K562 (cell line): ENCODE measurements at regions not wholly inside any gene's neighbourhood (a gene's known extent, or its start where the extent isn't known, plus 50 kb on each side); places are given as distances from the start of the nearest gene placed in this dataset.

ENCODE experiments used
- ATAC-seq: fragments of 200-7000 bp; cut with Tn5 transposase; 3 replicates; pipeline ENCODE4 v1.9.1; 2020; ENCODE audit warnings: moderate library complexity
- BruUV-seq: library from RNA; stranded (reverse); fragments of 400-500 nt; replicated peaks from 2 replicates; lab custom pipeline; 2021; lab: Mats Ljungman, UMichigan
- CTCF ChIA-PET: fragments of 300-600 bp; formaldehyde crosslinking; extraction: SDS; loops from one replicate; lab custom pipeline; 2021; ENCODE audit warnings: low intra/inter-chr PET ratio; lab: Yijun Ruan, JAX
- POLR2A ChIA-PET: fragments of 300-600, 350-650 bp; sonication (Branson Sonifier 250); formaldehyde crosslinking; extraction: SDS; loops from one replicate; lab custom pipeline; 2021; ENCODE audit warnings: antibody characterized with exemption, inconsistent platforms; lab: Yijun Ruan, JAX
- DNase-seq, 4 experiments: peaks; one replicate each; pipeline versions ENCODE4 v3.0.0 to v3.0.0-alpha.2; 2011 to 2018; ENCODE audit warnings: low spot score in 3 of 4, mixed read lengths in 3 of 4; ENCODE audit errors: extremely low read depth in 1 of 4
- FAIRE-seq: peaks from 2 replicates; lab custom pipeline; 2011; peaks lifted over from hg19 to GRCh38; lab: Jason Lieb, UNC
- H2AFZ ChIP-seq: 2 replicates; pipeline ENCODE4 v1.6.0; 2011; ENCODE audit warnings: low read depth, low read length, control low read depth, inconsistent platforms
- H3K27ac ChIP-seq: fragments of 200-600 bp; 3 replicates; pipeline ENCODE4 v1.8.0; 2011; ENCODE audit warnings: low read depth, mild to moderate bottlenecking, control low read depth, inconsistent platforms, low read length, moderate library complexity, mixed read lengths; ENCODE audit errors: extremely low read depth
- H3K27me3 ChIP-seq, 2 experiments: fragments of 300-600 bp in 1 of 2; 2 replicates in 1 of 2; 3 replicates in 1 of 2; pipeline versions ENCODE4 v1.6.0 to v1.8.0; 2011; ENCODE audit warnings: inconsistent platforms in 2 of 2, low read length in 2 of 2, mild to moderate bottlenecking in 1 of 2, mixed read lengths in 1 of 2, moderate library complexity in 1 of 2; ENCODE audit not compliant: control insufficient read depth in 2 of 2, insufficient read depth in 2 of 2
- H3K36me3 ChIP-seq: fragments of 300-600 bp; 3 replicates; pipeline ENCODE4 v1.8.0; 2011; ENCODE audit warnings: mild to moderate bottlenecking, low read length, inconsistent platforms; ENCODE audit not compliant: control insufficient read depth, insufficient read depth
- H3K4me1 ChIP-seq, 2 experiments: fragments of 200-600 bp in 1 of 2; replicated peaks in 1 of 2; 2 replicates in 1 of 2; 3 replicates in 1 of 2; pipeline versions ENCODE4 v1.5.1 to v1.8.0; 2011; ENCODE audit warnings: inconsistent platforms in 2 of 2, low read length in 2 of 2, mild to moderate bottlenecking in 1 of 2, mixed read lengths in 1 of 2, moderate library complexity in 1 of 2; ENCODE audit not compliant: control insufficient read depth in 2 of 2, insufficient read depth in 2 of 2
- H3K4me2 ChIP-seq: 2 replicates; pipeline ENCODE4 v1.6.1; 2011; ENCODE audit warnings: low read length, control low read depth, inconsistent platforms, mixed read lengths; ENCODE audit not compliant: insufficient read depth
- H3K4me3 ChIP-seq: fragments of 200-600 bp; sonication (generic), shearing (Covaris generic); 2 replicates; pipeline ENCODE4 v1.5.1; 2016; ENCODE audit warnings: control low read depth, inconsistent platforms
- H3K79me2 ChIP-seq: fragments of 200-600 bp; 3 replicates; pipeline ENCODE4 v1.8.0; 2011; ENCODE audit warnings: low read length, inconsistent platforms; ENCODE audit not compliant: control insufficient read depth, insufficient read depth
- H3K9ac ChIP-seq, 2 experiments: 2 replicates each; pipeline versions ENCODE4 v1.6.0 to v1.6.1; 2011; ENCODE audit warnings: low read depth in 2 of 2, low read length in 2 of 2, control low read depth in 1 of 2, inconsistent platforms in 1 of 2, mild to moderate bottlenecking in 1 of 2, mixed read lengths in 1 of 2; ENCODE audit not compliant: insufficient read depth in 1 of 2
- H3K9me1 ChIP-seq: one replicate; pipeline ENCODE4 v1.6.0; 2011; ENCODE audit warnings: inconsistent platforms, mild to moderate bottlenecking, low read length, moderate library complexity; ENCODE audit not compliant: control insufficient read depth, insufficient read depth
- H3K9me3 ChIP-seq: replicated peaks from 2 replicates; pipeline ENCODE4 v1.5.1; 2011; ENCODE audit warnings: low read depth, low read length, inconsistent platforms; ENCODE audit not compliant: control insufficient read depth, insufficient read depth
- H4K20me1 ChIP-seq: replicated peaks from 2 replicates; pipeline ENCODE4 v1.6.1; 2011; ENCODE audit warnings: low read length, inconsistent platforms, mixed read lengths; ENCODE audit not compliant: control insufficient read depth, insufficient read depth
- ADNP ChIP-seq: fragments of 200-800 bp; sonication (Bioruptor generic); IDR thresholded peaks from 2 replicates; pipeline ENCODE4 v1.6.1; 2016; ENCODE audit warnings: missing genetic modification characterization, missing compliant biosample characterization
- FUS ChIP-seq: fragments of 200-400 bp; formaldehyde crosslinking; optimal IDR thresholded peaks from 2 replicates; pipeline ENCODE3; 2017; ENCODE audit warnings: low read depth, low read length
- GABPB2 ChIP-seq: fragments of 250-450 bp; sonication (Bioruptor Pico); conservative IDR thresholded peaks from 2 replicates; pipeline ENCODE4 v1.5.1; 2021; ENCODE audit warnings: mild to moderate bottlenecking
- KAT2B ChIP-seq: IDR thresholded peaks from one replicate; pipeline ENCODE4 v1.6.1; 2012; ENCODE audit warnings: low read depth, mild to moderate bottlenecking, control low read depth, inconsistent platforms, low read length, moderate library complexity
- KDM4B ChIP-seq, 2 experiments: fragments of 450-650 bp in 1 of 2; sonication (generic) in 1 of 2; IDR thresholded peaks; 2 replicates each; pipeline ENCODE4 v1.6.1; 2016 to 2017; ENCODE audit warnings: borderline replicate concordance in 2 of 2, antibody characterized with exemption in 1 of 2, low read depth in 1 of 2, mild to moderate bottlenecking in 1 of 2
- MECOM ChIP-seq: fragments of 250-450 bp; sonication (Bioruptor Pico); IDR thresholded peaks from 2 replicates; pipeline ENCODE4 v1.8.0; 2022; ENCODE audit warnings: inconsistent platforms
- MXI1 ChIP-seq: IDR thresholded peaks from 2 replicates; pipeline ENCODE4 v1.6.1; 2011; ENCODE audit warnings: low read depth, mild to moderate bottlenecking, improper control_type of control experiment, low read length
- NFYB ChIP-seq: IDR thresholded peaks from 2 replicates; pipeline ENCODE4 v1.6.1; 2011; ENCODE audit warnings: mild to moderate bottlenecking, moderate library complexity; ENCODE audit not compliant: insufficient read length; ENCODE audit errors: extremely low read depth
- POLR2AphosphoS5 ChIP-seq: IDR thresholded peaks from 2 replicates; pipeline ENCODE4 v1.6.1; 2011; ENCODE audit warnings: mild to moderate bottlenecking, low read depth, low read length, moderate library complexity; ENCODE audit not compliant: control insufficient read depth, insufficient read depth
- POLR2H ChIP-seq: IDR thresholded peaks from 2 replicates; pipeline ENCODE4 v1.6.1; 2016; ENCODE audit warnings: missing genetic modification characterization, low read depth, mild to moderate bottlenecking, control low read depth, missing compliant biosample characterization, moderate library complexity
- POLR3G ChIP-seq: IDR thresholded peaks from 2 replicates; pipeline ENCODE4 v1.6.1; 2011; ENCODE audit not compliant: insufficient read length, insufficient replicate concordance; ENCODE audit errors: extremely low read depth
- RREB1 ChIP-seq: fragments of 250-450 bp; sonication (Bioruptor Pico); IDR thresholded peaks from 2 replicates; pipeline ENCODE4 v1.4.0; 2020
- SMAD4 ChIP-seq: fragments of 250-450 bp; sonication (Bioruptor Pico); conservative IDR thresholded peaks from 2 replicates; pipeline ENCODE4 v1.8.0; 2021; ENCODE audit warnings: inconsistent platforms, mild to moderate bottlenecking, moderate library complexity
- TAF7 ChIP-seq: fragments of 450-650 bp; IDR thresholded peaks from 2 replicates; pipeline ENCODE4 v1.6.1; 2016; ENCODE audit warnings: missing genetic modification characterization, missing compliant biosample characterization
- ZNF274 ChIP-seq: IDR thresholded peaks from 2 replicates; pipeline ENCODE4 v1.6.1; 2011; ENCODE audit warnings: low read depth, mild to moderate bottlenecking, low read length, moderate library complexity, borderline replicate concordance
- ZNF644 ChIP-seq: fragments of 200-800 bp; sonication (Bioruptor generic); IDR thresholded peaks from 2 replicates; pipeline ENCODE4 v1.6.1; 2016; ENCODE audit warnings: low read depth, missing genetic modification characterization, missing compliant biosample characterization
- ZNF830 ChIP-seq: fragments of 250-450 bp; sonication (Bioruptor Pico); IDR thresholded peaks from 2 replicates; pipeline ENCODE4 v1.5.0; 2021; ENCODE audit warnings: mild to moderate bottlenecking
- ZZZ3 ChIP-seq: fragments of 450-650 bp; IDR thresholded peaks from 2 replicates; pipeline ENCODE4 v1.6.1; 2016; ENCODE audit warnings: antibody characterized with exemption, mild to moderate bottlenecking, moderate library complexity
- WGBS: fragments of 100-300 bp; shearing (Covaris generic); methylation state at CpG from one replicate; pipeline ENCODE4 v1.1.6; 2016; ENCODE audit warnings: low coverage, mixed read lengths; ENCODE audit not compliant: insufficient coverage; ENCODE audit errors: missing lambda C conversion rate; 5-methylcytosine and 5-hydroxymethylcytosine counted together
- in situ Hi-C: fragments of 300-500 bp; cut with MboI; formaldehyde crosslinking; loops from 4 replicates; pipeline ENCODE4 v1.15.0; 2018; ENCODE audit warnings: inconsistent platforms, mixed read lengths
- intact Hi-C: fragments of 100-400 bp; cut with micrococcal nuclease; formaldehyde crosslinking; loops from 2 replicates; pipeline ENCODE4 v1.14.2; 2022

DNA sequence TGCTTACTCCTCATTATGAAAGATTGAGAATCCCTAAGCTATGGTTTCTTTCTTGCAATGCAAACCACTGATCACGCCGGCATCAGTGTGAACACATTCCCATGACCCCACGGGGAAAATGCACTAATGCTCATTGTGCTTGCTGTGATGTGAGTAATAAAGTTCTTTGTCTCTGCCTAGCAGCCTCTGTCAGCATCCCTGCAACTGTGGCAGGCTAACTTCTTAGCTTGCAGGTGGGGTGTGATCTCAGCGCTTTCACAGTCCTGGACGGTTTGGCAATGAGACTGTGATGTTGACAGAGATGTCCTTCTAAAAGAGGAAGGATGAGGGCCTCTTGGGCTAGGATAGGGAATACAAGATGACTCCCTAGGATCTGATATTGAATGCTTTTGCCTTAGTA, 1218.7 kb downstream of the EFNA5 start:
- WGBS, result 0% methylated on average over 5 of the region's 5 CpGs
- CTCF ChIA-PET, result no interaction called here
- TF ChIP-seq FUS, result no peak
- TF ChIP-seq POLR2H (tag), result no peak
- TF ChIP-seq SMAD4, result no peak
- no peak for TF ChIP-seq MXI1
- TF ChIP-seq TAF7, result no peak
- no peak for TF ChIP-seq MECOM (CRISPR knock-in tag)
- no peak for TF ChIP-seq ZNF274
- TF ChIP-seq NFYB, result no peak
- no peak for TF ChIP-seq ZNF644 (tag)
- no peak for TF ChIP-seq ZZZ3
- TF ChIP-seq POLR3G, result no peak
- no peak for TF ChIP-seq KDM4B (IDR thresholded peaks at IDR 0.05; ENCODE audit: borderline replicate concordance in 2 of 2, low read depth in 1 of 2)
- TF ChIP-seq POLR2AphosphoS5, result no peak
- TF ChIP-seq RREB1 (CRISPR knock-in tag), result no peak
- no peak for TF ChIP-seq KAT2B
- no peak for TF ChIP-seq ZNF830
- TF ChIP-seq GABPB2 (CRISPR knock-in tag), result no peak
- TF ChIP-seq ADNP (tag), result no peak

More for the DNA sequence above, 1218.7 kb downstream of the EFNA5 start:
- Histone ChIP-seq H3K79me2 (no peaks in the 10 kb centered on the region), H3K9ac (no peak overlapping the region), H3K4me3 (no peak overlapping the region), H3K27ac (no peak overlapping the region), H4K20me1 (no peaks in the 10 kb centered on the region), H3K36me3 (no peaks in the 10 kb centered on the region), H3K27me3 (no peaks in the 10 kb centered on the region), H3K9me1 (no peaks in the 10 kb centered on the region), H2AFZ (no peak overlapping the region), H3K4me1 (no peaks in the 10 kb centered on the region), H3K9me3 (0 out of 2 replicates have a peak, but pooled peaks cover 2% of the 10 kb centered on the region), H3K4me2 (no peak overlapping the region)
- DNase-seq (no peak), ATAC-seq (no peak), FAIRE-seq (no peak)
- no TSS peak for BruUV-seq
- POLR2A ChIA-PET, result no interaction called here
- intact Hi-C loops, result no loop called here
- in situ Hi-C loops, result no loop called here
